Keratinocyte (primary cell): ENCODE measurements at regions not wholly inside any gene's neighbourhood (a gene's known extent, or its start where the extent isn't known, plus 50 kb on each side); places are given as distances from the start of the nearest gene placed in this dataset.

Experiments
- DNase-seq: peaks from one replicate; pipeline ENCODE4 v3.0.0-alpha.2; 2011; ENCODE audit warnings: low read depth, missing footprints, low spot score
- FAIRE-seq: peaks from 2 replicates; lab custom pipeline; 2011; peaks lifted over from hg19 to GRCh38; lab: Jason Lieb, UNC
- H2AFZ ChIP-seq: 2 replicates; pipeline ENCODE4 v1.6.0; 2012; ENCODE audit warnings: low read length, control low read depth, inconsistent platforms; ENCODE audit not compliant: control insufficient read depth
- H3K27ac ChIP-seq: 2 replicates; pipeline ENCODE4 v1.5.1; 2011; ENCODE audit warnings: low read length; ENCODE audit not compliant: control insufficient read depth, insufficient read depth
- H3K27me3 ChIP-seq: 3 replicates; pipeline ENCODE4 v1.6.0; 2011; ENCODE audit warnings: low read length; ENCODE audit not compliant: control insufficient read depth, insufficient read depth; ENCODE audit errors: extremely low read depth
- H3K36me3 ChIP-seq, 2 experiments: 2 replicates in 1 of 2; 3 replicates in 1 of 2; pipeline ENCODE4 v1.5.1; 2011; ENCODE audit warnings: low read length in 2 of 2, mild to moderate bottlenecking in 1 of 2; ENCODE audit not compliant: control insufficient read depth in 2 of 2, insufficient read depth in 2 of 2; ENCODE audit errors: extremely low read depth in 1 of 2
- H3K4me1 ChIP-seq: 3 replicates; pipeline ENCODE4 v1.5.1; 2011; ENCODE audit warnings: low read length; ENCODE audit not compliant: control insufficient read depth, insufficient read depth; ENCODE audit errors: extremely low read depth
- H3K4me2 ChIP-seq: 3 replicates; pipeline ENCODE4 v1.6.0; 2011; ENCODE audit warnings: low read depth, low read length; ENCODE audit not compliant: control insufficient read depth, insufficient read depth; ENCODE audit errors: extremely low read depth
- H3K4me3 ChIP-seq, 3 experiments: fragments of 200-600 bp in 1 of 3; sonication (generic) in 1 of 3; 2 replicates in 2 of 3; 3 replicates in 1 of 3; pipeline ENCODE4 v1.5.1; 2011 to 2016; ENCODE audit warnings: low read length in 3 of 3, mild to moderate bottlenecking in 3 of 3, control low read depth in 2 of 3, inconsistent platforms in 1 of 3, low read depth in 1 of 3, mixed read lengths in 1 of 3, mixed run types in 1 of 3, moderate library complexity in 1 of 3; ENCODE audit not compliant: control insufficient read depth in 2 of 3, insufficient read depth in 2 of 3; ENCODE audit errors: extremely low read depth in 1 of 3
- H3K79me2 ChIP-seq: 2 replicates; pipeline ENCODE4 v1.6.0; 2012; ENCODE audit warnings: low read length; ENCODE audit not compliant: control insufficient read depth, insufficient read depth
- H3K9ac ChIP-seq: 3 replicates; pipeline ENCODE4 v1.6.0; 2011; ENCODE audit warnings: low read length; ENCODE audit not compliant: control insufficient read depth, insufficient read depth; ENCODE audit errors: extremely low read depth
- H3K9me1 ChIP-seq: 3 replicates; pipeline ENCODE4 v1.6.0; 2011; ENCODE audit warnings: low read length; ENCODE audit not compliant: control insufficient read depth, insufficient read depth; ENCODE audit errors: extremely low read depth
- H3K9me3 ChIP-seq: 2 replicates; pipeline ENCODE4 v1.5.1; 2012; ENCODE audit warnings: low read depth, low read length; ENCODE audit not compliant: control insufficient read depth
- H4K20me1 ChIP-seq: 3 replicates; pipeline ENCODE4 v1.6.0; 2011; ENCODE audit warnings: low read length; ENCODE audit not compliant: control insufficient read depth, insufficient read depth; ENCODE audit errors: extremely low read depth
- CTCF ChIP-seq, 3 experiments: IDR thresholded peaks in 1 of 3; conservative IDR thresholded peaks in 1 of 3; optimal IDR thresholded peaks in 1 of 3; 2 replicates in 2 of 3; 3 replicates in 1 of 3; pipeline versions ENCODE3 to v1.5.1; 2011; ENCODE audit warnings: low read length in 3 of 3, mild to moderate bottlenecking in 3 of 3, moderate library complexity in 2 of 3, control low read depth in 1 of 3, inconsistent platforms in 1 of 3; ENCODE audit not compliant: insufficient read depth in 2 of 3; ENCODE audit errors: extremely low read depth in 1 of 3
- EZH2 ChIP-seq: IDR thresholded peaks from one replicate; pipeline ENCODE4 v1.6.1; 2012; ENCODE audit warnings: inconsistent platforms, mild to moderate bottlenecking, low read length, moderate library complexity
- dilution Hi-C: fragments of 300-500 bp; cut with MboI; formaldehyde crosslinking; loops from one replicate; pipeline ENCODE4 v1.7.0; 2020; ENCODE audit warnings: low sequenced_read_pairs; ENCODE audit not compliant: extremely low pct_ligation_motif_present

GRCh38 chr4:169330811-169331210, 60.1 kb upstream of the SH3RF1 start:
- dilution Hi-C loops = no loop called here
- no peak for FAIRE-seq
- H3K4me2 ChIP-seq = no peak overlapping the region

GRCh38 chr4:169330095-169330494, 59.3 kb upstream of the SH3RF1 start:
- no peaks in the 10 kb centered on the region for H3K27me3 ChIP-seq
- no peak overlapping the region for H3K27ac ChIP-seq
- no peaks in the 10 kb centered on the region for H3K9me1 ChIP-seq
- no peak overlapping the region for H2AFZ ChIP-seq
- no peak for DNase-seq
- no peaks in the 10 kb centered on the region for H3K79me2 ChIP-seq
- dilution Hi-C loops = no loop called here
- H3K4me3 ChIP-seq = no peak overlapping the region
- TF ChIP-seq EZH2 (no peak), CTCF (optimal IDR thresholded peaks at IDR 0.05 in 1 of 3, IDR thresholded peaks at IDR 0.05 in 1 of 3, conservative IDR thresholded peaks at IDR 0.05 in 1 of 3; ENCODE audit: extremely low read depth in 1 of 3, insufficient read depth in 2 of 3, low read length in 3 of 3) (no peak)
- H3K36me3 ChIP-seq = no peaks in the 10 kb centered on the region
- no peaks in the 10 kb centered on the region for H3K9me3 ChIP-seq
- peaks cover 7% of the 10 kb centered on the region for H3K4me1 ChIP-seq
- H4K20me1 ChIP-seq = no peaks in the 10 kb centered on the region
- no peak for FAIRE-seq
- H3K9ac ChIP-seq = no peak overlapping the region
- no peak overlapping the region for H3K4me2 ChIP-seq

More at GRCh38 chr4:169330811-169331210, 60.1 kb upstream of the SH3RF1 start:
- peaks cover 14% of the 10 kb centered on the region for H3K4me1 ChIP-seq
- no peak overlapping the region for H3K9ac ChIP-seq
- no peaks in the 10 kb centered on the region for H4K20me1 ChIP-seq
- no peak overlapping the region for H3K4me3 ChIP-seq
- no peaks in the 10 kb centered on the region for H3K36me3 ChIP-seq
- DNase-seq = no peak
- no peaks in the 10 kb centered on the region for H3K9me3 ChIP-seq
- H3K79me2 ChIP-seq = no peaks in the 10 kb centered on the region
- H3K27me3 ChIP-seq = no peaks in the 10 kb centered on the region
- H2AFZ ChIP-seq = no peak overlapping the region
- TF ChIP-seq CTCF (optimal IDR thresholded peaks at IDR 0.05 in 1 of 3, IDR thresholded peaks at IDR 0.05 in 1 of 3, conservative IDR thresholded peaks at IDR 0.05 in 1 of 3; ENCODE audit: extremely low read depth in 1 of 3, insufficient read depth in 2 of 3, low read length in 3 of 3) (no peak), EZH2 (no peak)
- no peak overlapping the region for H3K27ac ChIP-seq
- no peaks in the 10 kb centered on the region for H3K9me1 ChIP-seq
